ENCODE measurements at regions not wholly inside any gene's neighbourhood (a gene's known extent, or its start where the extent isn't known, plus 50 kb on each side); places are given as distances from the start of the nearest gene placed in this dataset.
A peak's percentile ranks its signal among the peaks of the same experiment; 100 is the strongest.

- no peak for TF ChIP-seq CTCF (IDR thresholded peaks at IDR 0.05)
These were observed 353.7 kb upstream of the SLC7A11 start for GRCh38 chr4:138595731-138596460.

GRCh38 chr4:138595171-138595570 lies 353.0 kb upstream of the SLC7A11 start:
- TF ChIP-seq CTCF (IDR thresholded peaks at IDR 0.05): no peak

- no peak for TF ChIP-seq CTCF (IDR thresholded peaks at IDR 0.05)
These were observed 350.6 kb upstream of the SLC7A11 start for GRCh38 chr4:138592796-138593195.

GRCh38 chr4:138591808-138592207 lies 349.7 kb upstream of the SLC7A11 start:
- TF ChIP-seq CTCF (IDR thresholded peaks at IDR 0.05): no peak

- TF ChIP-seq CTCF (IDR thresholded peaks at IDR 0.05): no peak
These were observed 346.4 kb upstream of the SLC7A11 start for GRCh38 chr4:138588501-138588900.

GRCh38 chr4:138579146-138579545 lies 337.0 kb upstream of the SLC7A11 start:
- TF ChIP-seq CTCF (IDR thresholded peaks at IDR 0.05): no peak

- peak; percentile 56 for TF ChIP-seq CTCF (IDR thresholded peaks at IDR 0.05)
These were observed 335.7 kb upstream of the SLC7A11 start for GRCh38 chr4:138577826-138578225.

GRCh38 chr4:138577145-138577544 lies 335.0 kb upstream of the SLC7A11 start:
- no peak for TF ChIP-seq CTCF (IDR thresholded peaks at IDR 0.05)

Measured in LNCAP (cell line).